GM19455 (cell line): ENCODE measurements at regions not wholly inside any gene's neighbourhood (a gene's known extent, or its start where the extent isn't known, plus 50 kb on each side); places are given as distances from the start of the nearest gene placed in this dataset.

Experiments used
- ATAC-seq: cut with Tn5 transposase; IDR thresholded peaks from one replicate; pipeline ENCODE4 v1.9.1; 2021; ENCODE audit not compliant: unreplicated experiment

DNA sequence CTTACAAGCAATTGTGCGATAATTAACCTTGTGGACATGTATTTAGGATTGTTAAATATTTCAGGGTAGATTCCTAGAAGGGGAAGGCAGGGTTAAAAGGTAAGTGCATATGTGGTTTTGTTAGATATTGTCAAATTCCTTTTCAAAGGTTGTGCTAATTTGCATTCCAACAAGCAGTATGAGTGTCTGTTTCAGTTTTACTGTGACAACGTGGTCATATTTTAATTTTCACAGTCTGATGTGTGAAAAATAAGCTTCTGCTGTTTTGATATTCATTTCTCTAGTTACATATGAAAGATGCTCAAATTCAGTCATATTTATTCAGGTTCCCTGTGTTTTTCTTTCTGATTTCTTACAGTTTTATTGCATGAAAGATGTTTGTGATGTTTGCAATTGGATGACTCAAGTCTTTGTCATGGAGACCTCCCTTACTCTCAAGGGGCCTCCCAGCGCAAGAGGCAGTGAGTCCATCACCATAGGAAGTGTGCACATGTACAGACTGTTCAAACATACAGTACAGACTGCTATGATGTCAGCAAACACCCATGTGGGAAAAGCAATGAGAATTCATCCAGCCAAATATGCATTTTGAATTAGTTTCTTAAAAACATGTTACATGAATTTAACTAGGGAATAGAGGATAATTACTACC is 310.8 kb downstream of the GALR1 start:
- no peak for ATAC-seq

DNA sequence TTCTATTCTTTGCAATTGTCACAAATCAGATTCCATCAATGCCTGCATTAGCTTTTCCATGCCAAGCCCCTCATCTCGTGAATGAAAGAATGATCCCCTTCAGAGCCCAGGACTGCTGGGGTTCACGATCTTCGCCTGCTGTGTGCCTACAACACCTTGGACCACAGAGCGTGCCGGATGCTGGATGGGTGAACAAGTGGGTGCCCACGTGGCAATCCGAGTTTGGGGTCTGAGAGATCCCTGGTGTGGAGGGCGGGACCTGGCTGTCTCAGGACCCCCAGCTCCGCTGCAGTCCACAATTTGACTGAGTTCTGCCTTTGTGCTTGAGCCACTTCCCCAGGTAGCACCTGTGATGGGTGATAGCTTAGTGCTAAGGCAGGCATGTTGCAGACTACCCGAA is 317.0 kb downstream of the GALR1 start:
- ATAC-seq = no peak

DNA sequence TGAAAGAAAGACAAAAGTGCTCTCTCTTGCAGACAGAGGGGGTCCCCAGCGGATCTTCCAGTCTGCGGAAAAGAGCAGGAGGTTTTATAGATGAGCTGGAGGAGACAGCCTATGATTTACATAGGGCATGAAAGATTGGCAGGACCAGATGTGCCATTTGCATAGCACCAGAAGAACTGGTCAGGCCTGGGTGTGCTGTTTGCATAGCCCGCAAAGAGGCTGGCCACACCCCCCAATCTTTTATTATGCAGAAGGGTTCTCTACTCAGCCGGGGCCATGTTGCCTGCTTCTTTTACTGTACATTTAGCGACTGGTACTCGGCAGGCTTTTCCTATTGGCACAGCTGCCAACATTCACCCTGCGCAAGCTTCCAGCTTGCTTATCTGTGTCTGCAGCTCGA is 317.6 kb downstream of the GALR1 start:
- ATAC-seq = no peak

DNA sequence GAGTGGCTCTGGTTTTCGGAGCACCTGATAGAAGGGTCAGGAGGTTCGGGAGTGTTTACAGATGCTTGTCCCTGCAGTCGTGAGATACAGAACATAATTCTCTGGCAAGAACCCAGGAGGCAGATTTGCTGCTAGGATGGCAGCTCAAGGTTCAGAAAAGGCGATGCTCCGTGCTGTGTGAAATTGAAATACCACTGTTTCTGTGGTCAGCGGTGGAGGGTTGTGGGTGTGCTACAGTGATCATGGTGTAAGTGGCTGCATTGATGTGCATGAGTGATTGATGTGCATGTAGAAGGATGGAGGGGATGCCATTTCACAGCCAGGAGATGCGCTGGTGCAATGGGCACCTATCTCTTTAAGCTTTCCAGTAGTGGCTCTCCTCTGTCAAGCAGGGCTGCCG is 322.1 kb downstream of the GALR1 start:
- no peak for ATAC-seq

DNA sequence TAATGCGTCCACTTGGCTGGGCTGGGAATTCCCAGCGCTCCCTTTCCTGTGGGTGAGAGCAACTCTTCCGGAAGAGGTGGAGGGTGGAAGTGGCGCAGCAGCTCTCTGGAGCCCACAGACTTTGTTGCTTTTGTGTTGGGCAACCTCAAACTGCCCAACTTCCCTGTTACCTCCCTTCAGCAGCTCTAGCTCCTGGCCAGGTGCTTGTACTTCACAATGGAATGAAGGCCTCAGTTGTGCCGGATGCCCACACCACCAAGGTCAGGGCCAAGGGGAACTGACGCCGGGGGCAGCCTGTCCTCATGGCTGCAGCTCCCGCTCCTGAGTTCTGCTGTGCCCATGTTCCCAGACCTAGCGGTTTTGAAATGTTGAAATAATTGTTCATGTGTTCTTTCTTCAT is 322.9 kb downstream of the GALR1 start:
- ATAC-seq = no peak

DNA sequence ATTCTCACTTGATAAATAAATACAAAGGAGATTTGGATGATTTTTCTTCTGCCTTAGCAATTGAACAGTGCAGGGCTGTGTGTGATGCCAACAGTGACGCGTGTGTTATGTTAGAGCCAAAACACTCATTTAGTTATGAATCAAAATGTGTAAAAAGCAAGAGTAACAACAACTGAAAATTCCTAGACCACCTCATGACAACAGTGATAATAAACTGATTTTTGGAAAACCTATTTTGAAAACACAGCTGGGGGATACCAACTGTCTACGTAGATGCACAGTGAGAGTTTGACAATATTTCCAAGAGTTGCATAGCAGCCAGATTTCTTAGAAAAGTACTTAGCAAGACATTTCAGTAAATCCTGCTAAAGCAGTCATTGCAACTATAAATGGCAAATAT is 323.9 kb downstream of the GALR1 start:
- no peak for ATAC-seq

DNA sequence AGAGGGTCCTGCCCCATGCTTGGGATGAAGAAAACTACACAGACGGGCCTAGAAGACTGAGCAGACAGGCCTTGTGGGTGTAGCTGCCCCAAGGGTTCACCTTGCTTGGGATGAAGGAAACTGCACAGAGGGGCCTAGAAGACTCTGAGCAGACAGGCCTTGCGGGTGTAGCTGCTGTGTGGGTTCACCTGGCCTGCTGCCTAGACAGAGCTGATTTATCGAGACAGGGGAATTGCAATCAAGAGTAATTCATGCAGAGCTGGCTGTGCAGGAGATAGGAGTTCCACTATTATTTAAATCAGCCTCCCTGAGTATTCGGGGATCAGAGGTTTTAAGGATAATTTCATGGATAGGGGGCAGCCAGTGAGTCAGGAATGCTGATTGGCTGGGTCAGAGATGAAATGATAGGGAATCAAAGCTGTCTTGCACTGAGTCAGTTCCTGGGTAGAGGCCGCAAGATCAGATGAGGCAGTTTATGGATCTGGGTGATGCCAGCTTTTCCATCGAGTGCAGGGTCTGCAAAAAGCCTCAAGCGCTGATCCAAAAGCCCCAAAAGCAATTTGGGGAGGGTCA is 341.4 kb downstream of the GALR1 start:
- ATAC-seq = no peak

DNA sequence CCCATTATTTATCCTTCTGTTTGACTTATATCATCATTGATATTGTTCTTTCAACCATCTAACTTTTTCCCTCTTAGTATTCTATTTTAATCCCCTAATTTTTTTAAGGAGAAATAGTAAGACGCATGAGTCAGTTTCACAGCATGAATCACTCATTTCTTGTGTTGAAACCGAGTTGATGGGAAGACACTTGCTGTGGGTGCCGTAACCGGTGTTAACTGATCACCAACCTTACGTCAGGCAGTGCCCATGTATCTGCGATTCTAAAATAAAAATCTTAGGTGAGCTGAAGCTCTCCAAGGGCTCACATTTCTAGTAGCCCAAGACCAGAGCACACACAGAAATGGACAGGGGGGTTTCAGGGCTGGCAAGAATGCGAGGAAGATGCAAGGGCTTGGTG is 348.1 kb downstream of the GALR1 start:
- no peak for ATAC-seq

DNA sequence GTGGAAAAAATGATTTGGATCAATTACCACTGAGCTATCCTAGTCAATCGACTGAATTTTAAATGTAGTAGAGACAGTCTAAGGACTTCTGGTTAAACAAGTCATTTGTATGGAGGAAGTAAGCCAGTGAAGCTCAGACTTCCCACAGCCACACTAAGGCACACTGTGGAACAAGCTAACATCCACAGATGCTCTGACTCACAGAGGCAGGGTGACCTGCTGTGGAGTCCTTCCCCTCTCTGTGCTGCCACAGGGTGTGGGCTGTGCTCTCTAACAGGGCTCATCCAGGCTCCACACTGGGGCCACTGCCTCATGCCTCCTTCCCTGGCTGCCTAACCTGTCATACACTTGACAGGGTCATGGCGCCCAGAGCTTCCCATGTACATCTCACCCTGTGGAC is 351.0 kb downstream of the GALR1 start:
- ATAC-seq = no peak

DNA sequence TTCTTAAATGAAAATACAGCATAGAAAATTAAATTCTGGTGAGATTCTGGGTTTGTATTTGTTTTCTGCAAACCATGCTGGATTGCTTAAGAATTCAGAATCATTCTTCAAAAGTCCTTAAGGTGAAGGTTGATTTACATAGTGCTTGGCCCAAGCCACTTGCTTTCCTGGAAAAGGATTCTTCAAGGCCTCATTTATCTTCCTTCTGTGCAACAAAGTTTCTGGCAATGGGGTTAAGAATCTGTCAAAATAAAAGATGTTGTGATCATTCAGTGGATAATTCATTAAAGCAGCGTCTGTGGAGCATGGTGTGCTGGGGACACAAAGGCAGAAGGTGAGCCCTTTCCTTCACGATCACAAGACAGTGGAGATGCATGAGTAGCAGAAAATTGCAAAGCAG is 351.9 kb downstream of the GALR1 start:
- no peak for ATAC-seq

DNA sequence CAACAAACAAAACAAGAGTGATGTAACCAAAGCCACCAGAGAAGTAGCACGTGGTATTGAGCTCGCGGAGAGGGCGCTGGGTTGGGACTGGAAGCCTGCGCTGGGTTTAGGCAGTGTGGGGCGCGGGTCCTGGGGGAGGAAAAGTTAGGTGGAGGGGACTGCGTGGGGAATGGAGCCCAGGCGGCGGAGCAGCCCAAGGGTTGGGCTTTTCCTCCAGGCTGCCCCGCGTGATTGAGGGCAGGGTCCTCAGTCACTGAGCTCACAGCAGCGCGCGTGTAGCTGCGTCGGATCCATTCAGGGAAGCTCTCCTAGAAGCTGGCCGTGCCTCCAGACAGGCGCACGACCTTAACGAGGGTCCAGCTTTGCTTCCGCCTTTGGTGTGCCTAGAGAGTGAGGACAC is 357.4 kb downstream of the GALR1 start:
- no peak for ATAC-seq

DNA sequence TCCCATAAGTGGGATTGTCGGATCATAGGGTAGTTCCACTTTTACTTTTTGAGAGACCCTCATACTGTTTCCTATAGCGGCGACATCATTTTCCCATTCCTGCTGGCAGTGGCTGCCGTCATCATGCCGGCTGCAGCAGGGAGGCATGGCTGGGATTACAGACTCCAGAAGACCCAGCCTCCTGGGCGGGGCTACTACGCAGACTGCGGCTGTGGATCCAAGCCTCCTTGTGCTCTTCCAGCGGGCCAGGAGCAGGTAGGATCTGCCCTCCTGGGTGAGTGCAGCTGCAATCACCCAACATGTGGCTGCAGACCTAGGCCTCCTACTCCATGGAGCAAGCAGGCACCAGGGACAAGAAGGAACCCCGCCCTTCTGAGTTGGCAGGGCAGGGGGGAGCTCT is 359.2 kb downstream of the GALR1 start:
- no peak for ATAC-seq

DNA sequence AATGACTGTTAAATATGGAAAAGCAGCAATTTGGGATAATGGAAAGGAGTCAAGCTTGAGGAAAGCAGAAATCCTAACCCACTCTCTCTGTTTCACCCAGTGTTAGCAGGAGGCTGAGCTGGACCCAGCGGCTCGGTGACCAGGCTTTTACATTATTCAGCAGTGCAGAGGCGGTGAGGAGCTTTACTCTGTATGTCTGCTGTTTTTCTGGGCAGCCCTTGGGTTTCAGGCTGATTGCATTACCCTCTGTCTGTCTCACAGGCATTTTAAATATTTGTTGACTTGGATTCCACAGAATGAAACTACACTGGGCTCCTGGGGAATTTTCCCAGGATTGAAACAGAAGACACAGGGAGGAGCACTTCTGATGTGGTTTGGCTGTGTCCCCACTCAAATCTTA is 368.0 kb downstream of the GALR1 start:
- ATAC-seq = no peak

DNA sequence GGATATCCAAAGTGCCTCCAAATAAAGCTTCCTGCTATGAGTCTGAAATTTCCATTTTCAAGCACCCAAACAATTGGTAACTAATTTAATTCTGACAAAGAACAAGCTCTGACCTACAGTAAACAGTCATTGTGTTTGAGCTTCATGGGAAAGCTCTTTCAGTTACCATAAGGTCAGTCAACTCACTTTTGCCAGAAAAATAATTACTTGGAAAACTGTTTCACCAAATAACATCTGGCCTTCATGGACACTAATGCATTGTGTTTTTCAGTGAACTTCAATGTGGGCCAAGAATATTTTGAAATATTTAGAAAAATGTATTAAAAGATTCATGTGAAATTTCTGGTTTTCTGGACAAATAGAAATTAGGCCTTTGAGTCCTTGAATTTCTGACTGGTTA is 369.9 kb downstream of the GALR1 start:
- no peak for ATAC-seq

DNA sequence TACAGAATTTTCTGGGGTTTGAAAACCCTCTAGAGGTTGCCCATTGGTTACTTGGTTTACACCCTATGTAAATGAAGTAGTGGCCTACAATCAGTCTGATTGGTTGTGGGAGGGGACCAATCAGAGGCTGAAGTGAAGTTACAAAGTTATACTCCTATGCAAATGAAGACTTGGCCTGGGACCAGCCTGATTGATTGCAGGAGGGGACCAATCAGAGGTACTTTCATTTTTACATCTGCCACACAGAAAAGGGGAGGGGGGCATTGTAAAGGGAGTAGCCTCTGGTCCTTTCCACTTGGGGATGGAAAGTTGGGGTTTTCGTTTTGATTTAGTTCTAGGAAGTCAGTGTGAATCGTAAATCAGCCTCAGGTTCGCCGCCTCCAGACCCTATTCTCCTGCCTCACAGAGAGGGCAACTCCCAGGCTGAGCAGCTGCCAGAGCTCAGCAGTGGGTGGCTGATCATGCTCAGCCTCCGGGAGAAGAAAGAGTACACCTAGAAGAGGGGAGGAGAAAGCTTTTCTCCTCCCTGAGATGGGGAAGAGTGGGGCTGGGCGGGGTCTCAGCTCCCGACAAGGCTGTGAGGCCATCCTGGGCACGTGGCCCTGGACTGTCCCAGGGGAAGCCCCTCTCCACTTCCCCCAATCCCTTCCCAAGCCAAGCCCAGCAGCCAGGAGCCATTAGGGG is 372.5 kb downstream of the GALR1 start:
- no peak for ATAC-seq

DNA sequence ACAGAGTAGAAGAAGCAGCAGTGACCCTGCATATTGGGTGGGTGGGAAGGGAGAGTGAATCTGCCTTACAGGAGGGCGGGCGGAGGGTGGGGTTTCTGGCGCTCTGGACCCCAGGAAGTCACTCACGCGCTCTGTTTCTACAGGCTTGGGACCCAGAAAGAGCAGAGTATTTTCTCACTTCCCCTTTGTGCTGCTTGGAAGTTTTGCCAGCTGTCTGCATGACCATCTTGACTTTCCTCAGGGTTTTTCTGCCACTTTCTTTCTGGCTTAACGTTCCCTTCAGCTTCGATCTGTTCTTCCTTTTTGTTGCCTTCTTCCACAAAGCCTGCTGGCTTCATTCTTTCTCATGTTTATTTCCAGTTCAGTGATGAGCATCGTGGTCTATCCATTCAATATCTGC is 383.1 kb downstream of the GALR1 start:
- no peak for ATAC-seq

DNA sequence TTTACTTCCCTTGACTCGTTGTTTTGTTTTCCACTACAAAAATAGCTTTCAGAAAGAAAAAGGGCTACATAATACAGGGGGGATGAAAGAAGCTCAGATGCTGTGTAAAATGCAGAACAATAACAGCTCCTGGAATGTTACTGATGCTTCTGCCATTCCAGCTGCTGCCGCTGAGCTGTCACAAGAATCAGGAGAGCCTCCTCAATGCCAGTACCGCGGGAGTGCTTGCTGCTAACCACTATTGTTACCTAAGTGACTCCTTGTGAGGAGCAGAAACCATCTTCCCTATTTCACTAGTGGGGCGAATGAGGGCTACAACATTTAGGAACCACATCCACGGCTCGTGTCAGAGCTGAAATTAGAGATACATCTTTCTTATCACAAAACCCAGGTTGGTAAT is 384.8 kb downstream of the GALR1 start:
- ATAC-seq = no peak

DNA sequence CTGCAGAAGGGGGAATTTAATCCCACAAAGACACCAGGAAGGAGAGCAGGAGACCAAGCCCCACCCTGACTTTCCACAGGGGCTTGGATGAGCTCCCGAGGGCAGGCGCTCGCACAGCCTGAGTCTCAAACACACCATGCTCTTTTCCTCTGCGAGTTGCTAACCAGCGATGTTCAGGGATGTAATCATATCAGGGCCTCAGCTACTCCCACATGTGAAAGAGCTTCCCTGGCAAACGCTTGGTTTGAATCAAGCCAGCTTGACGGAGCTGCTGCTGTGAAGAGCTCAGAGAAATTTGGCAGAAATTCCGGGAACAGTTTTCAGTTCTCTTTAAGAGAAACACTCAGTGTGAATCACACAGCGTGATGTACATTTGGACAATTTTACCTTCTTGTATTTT is 385.8 kb downstream of the GALR1 start:
- ATAC-seq = no peak

DNA sequence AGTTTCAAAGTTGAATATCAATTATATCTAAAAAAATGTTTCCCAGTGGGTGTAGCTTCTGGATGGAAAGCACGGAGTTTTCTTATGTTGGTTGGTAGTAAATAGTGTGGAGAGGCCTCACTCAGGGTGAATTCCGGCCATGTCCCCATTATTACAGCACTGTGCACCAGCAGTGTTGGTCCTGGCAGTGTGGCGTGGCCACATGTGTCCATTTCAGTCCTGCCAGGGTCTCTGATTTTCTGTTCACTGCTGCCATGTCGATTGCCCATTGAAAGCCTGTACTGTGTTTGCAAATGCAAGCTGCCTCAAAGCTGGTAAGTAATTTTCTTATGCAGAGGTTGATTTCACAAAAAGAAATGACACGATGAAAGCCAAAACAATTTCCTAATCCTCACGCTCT is 386.2 kb downstream of the GALR1 start:
- ATAC-seq = no peak

DNA sequence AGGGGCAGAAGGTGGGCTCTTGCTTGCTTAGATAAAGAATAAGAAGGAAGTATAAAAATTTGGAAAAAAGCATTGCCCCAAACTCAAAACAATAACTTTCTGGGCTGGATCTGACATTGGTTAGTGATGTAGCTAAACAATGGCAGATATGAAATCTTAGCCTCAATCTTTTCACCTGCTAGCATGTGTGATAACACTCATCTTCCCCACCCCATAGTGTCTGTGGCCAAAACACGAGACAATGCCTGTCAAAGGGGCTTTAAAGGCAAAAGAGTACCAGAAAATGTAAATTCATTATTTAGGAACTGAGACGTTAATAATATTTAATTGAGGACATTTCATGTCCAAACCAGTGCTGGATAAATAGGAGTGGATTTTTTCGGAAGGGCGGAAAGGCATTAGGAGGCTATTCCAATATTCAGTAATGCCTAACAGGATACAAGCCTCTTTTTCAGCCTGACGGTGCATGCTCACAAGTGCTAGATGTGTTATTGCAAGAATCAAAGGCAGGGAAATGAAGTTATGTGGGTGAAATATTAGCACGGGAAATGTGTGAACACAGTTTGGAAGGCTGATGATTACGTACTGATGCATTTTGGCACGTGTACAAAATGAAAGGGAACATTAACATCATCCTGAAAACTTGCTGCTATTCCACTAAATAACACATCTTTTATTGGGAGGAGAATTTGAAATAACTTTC is 395.7 kb downstream of the GALR1 start:
- no peak for ATAC-seq

DNA sequence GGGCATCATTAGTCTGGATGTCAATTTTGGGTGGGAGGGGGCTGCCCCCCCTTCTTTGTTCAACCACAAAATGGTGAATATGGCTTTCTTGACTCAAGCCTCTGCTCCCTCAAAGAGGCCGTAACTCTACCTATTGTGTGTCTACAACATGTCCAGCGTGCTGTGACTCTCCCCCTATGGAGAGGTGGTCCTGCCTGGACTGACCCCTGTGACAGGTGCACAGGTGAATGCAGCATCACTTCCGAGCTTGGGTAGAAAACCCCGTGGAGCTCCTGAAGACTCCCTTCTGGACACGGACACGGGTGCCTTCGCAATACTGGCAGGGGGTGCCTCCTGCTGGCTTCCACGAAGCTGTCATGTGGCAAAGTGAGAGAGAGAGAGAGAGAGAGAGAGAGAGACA is 397.8 kb downstream of the GALR1 start:
- no peak for ATAC-seq

DNA sequence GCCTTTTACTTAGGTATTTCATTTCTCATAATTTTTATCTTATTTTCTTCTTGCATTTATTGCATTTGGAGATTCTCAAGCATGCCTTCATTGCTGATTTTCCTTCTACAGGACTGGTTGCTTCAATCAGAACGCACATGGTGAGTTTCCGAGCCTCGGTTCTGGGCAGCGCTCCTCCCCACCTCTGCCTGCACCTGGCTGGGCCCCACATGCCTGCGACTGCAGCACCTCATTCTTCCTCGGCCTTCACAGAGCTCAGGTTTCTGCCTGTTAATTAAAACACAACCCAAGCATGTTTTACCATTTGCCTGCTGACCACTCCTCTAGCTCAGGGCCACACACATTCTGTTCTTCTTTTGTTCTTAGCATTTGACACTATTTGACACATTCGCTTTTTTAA is 398.8 kb downstream of the GALR1 start:
- ATAC-seq = no peak
